ENCODE measurements at regions not wholly inside any gene's neighbourhood (a gene's known extent, or its start where the extent isn't known, plus 50 kb on each side); places are given as distances from the start of the nearest gene placed in this dataset.

DNA sequence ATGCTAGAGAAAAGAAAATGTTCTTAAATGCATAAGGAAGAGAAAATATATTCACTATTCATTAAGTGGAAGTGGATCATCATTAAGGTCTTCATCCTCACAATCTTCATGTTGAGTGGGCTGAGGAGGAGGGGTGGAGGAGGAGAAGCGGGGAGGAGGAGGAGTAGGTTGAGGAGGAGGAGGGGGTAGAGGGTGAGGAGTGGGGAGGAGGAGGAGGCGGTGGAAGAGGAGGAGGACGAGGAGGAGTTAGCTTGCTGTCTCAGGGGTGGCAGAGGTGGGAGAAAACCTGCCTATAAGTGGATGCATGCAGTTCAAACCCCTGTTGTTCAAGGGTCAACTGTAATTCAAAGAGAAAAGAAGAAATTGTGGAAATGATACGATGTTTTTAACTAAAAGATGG lies 71.6 kb downstream of the MYEOV start:
- DNase-seq (ENCODE audit: low spot score) = peak; percentile 25

DNA sequence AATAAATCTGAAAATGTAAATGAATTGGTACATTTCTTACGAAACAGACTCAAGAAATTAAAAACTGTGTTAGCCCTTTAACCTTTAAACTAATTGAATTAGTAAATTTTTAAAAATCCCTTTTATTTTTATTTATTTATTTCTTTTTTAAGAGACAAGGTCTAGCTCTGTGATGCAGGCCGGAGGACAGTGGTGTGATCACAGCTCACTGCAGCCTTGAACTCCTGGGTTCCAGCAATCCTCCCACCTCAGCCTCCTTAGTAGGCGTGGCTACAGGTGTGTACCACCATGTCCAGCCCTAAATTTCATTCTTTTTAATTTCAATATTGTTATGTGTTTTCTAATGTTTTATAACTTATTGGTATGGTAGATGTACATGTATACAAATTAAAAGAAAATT lies 72.6 kb downstream of the MYEOV start:
- DNase-seq (ENCODE audit: low spot score) = no peak

- peak; percentile 20 for DNase-seq (ENCODE audit: low spot score)
Observed at GRCh38 chr11:69367211-69367964, 73.4 kb downstream of the MYEOV start.

GRCh38 chr11:69368119-69368880 lies 74.3 kb downstream of the MYEOV start:
- peak; percentile 32 for DNase-seq (ENCODE audit: low spot score)

- DNase-seq (ENCODE audit: low spot score) = peak; percentile 17
Observed at GRCh38 chr11:69369210-69369825, 75.4 kb downstream of the MYEOV start.

DNA sequence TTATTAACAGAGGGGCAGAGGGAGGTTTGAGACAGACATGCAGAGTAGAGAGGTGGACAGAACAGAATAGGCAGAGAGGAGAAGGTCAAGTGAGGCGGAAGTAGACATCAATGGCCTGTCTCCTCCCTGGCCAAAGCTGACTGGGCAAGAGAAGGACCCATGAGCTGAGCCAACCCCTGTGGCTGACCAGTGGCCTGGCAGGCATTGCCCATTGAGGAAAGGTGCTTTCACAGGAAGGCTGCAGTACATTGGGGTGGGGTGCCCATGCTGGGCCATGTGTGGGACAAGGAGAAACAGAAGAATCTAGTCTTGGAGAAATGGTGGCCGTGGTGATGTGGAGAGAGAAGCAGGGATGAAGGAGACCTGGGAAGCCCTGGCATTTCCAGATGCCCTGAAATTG lies 76.0 kb downstream of the MYEOV start:
- DNase-seq (ENCODE audit: low spot score) = peak; percentile 27

DNA sequence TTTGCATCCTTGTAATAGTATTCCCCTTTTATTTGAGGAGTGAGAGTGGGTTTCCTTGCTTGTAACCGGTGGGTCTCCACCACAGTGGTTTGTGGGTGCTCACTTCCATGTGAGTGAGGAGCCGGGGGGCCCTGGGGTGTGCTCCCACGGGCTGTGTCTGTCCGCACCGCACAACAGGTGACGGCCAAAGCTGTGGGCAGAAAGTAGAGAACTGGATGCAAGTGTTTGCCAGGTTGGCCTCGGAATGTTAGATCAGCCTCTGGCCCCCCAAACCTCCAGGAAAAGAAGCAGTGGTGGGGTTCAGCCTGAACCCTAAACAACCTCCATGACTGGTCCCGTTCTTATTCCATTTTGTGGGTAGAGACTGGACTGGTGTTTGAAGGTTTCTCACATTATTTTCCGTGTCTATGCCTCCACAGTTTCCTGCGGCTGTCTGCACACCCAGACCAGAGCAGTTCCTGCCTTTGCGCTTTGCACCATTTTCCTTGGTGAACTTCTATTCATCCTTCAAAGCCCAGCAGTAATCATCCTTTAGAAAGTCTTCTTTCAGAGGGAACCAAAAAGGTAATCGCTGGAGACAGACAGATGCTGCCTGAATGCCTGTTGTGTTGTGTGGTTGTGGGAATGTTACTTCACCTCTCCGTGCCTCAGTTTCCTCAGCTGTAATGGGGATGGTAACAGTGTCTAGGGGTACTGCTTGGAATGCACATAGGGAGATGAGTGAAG lies 77.2 kb downstream of the MYEOV start:
- peak; percentile 24 for DNase-seq (ENCODE audit: low spot score)

DNA sequence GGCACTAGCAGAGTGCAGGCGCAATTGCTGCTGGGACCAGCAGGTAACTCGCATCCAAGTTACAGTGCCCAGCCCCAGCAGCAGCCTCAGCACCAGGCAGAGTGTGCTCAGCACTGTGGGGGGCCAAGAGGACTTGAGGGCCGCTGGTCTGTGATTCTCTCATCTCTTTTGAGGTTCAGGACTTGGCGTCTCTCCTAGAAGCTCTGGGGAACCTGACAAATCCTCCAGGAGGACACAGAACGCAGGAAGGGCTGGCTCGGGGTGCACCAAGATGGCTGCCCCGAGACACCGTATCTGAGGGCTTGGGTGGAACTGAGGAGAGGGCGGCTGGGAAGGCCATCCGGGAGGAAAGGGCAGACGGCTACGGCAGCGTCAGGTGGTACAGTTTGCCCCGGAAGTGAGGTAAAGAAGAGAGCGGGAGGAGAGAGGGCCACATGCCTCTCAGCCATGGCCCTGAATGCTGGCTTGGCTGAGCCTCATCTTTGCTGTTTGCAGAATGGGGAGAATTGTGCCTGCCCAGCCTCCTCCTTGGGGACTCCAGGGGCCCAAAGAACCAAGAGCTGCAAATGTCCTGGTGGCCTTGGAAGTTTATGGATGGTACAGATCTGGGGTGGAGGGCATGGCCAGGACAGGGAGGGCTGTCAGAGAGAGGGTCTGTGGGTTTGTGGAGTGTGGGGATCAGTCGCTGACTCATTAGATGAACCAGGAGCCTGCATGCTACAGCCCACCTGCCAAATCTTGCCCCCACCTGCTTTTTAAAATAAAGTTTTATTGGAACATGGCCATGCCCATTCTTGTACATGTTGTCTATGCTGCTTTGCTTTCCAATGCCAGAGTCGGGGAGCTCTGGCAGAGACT lies 78.0 kb downstream of the MYEOV start:
- DNase-seq (ENCODE audit: low spot score) = peak; percentile 37

DNA sequence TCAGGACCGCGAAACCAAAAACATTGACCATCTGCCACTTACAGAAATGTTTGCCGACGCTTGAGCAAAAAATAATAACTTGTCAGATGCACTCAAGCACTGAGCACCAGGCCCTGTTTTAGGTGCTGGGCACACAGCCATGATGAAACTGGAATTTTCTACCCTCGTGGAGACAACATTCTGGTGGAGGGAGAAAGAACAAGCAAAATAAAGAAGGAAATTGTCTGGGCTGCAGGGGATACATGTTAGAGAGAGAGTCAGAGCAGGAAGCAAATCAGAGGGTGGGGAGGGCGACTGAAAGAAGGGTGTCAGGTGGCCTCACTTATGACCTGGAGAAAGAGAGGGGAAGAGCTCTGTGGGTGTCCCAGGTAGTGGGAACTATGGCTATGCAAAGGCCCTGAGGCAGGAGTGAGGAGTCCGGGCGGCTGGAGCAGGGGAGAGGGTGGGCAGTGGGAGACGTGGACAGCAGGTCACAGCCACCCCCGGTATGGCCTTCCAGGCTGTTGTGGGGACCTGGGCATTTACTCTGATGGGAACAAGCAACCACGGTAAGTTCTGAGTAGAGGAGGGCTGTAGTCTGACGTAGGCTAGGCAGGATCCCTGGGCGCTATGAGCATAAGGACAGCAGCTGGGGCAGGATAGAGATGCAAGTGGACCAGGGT lies 78.8 kb downstream of the MYEOV start:
- DNase-seq (ENCODE audit: low spot score) = peak; percentile 34

DNA sequence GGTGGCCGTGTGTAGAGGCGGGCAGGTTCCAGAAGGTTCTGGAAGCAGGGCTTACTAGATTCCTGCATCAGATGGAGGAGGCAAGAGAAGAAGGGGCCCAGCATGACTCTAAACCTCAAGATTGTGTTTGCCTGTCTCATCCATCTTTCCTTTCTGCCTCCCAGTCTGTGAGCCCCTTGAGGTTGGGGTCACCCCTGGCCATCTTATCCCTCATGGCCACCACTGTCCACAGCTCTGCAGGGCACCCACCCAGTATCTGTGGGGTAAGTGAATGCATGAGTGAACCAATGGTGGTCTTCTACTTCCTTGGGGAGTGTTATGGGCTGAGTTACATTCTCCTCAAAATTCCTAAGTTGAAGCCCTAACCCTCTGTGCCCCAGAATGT lies 79.3 kb downstream of the MYEOV start:
- no peak for DNase-seq (ENCODE audit: low spot score)

GRCh38 chr11:69374110-69374945 lies 80.4 kb downstream of the MYEOV start:
- DNase-seq (ENCODE audit: low spot score) = peak; percentile 37

GRCh38 chr11:69374946-69375310 lies 81.0 kb downstream of the MYEOV start:
- no peak for DNase-seq (ENCODE audit: low spot score)

DNA sequence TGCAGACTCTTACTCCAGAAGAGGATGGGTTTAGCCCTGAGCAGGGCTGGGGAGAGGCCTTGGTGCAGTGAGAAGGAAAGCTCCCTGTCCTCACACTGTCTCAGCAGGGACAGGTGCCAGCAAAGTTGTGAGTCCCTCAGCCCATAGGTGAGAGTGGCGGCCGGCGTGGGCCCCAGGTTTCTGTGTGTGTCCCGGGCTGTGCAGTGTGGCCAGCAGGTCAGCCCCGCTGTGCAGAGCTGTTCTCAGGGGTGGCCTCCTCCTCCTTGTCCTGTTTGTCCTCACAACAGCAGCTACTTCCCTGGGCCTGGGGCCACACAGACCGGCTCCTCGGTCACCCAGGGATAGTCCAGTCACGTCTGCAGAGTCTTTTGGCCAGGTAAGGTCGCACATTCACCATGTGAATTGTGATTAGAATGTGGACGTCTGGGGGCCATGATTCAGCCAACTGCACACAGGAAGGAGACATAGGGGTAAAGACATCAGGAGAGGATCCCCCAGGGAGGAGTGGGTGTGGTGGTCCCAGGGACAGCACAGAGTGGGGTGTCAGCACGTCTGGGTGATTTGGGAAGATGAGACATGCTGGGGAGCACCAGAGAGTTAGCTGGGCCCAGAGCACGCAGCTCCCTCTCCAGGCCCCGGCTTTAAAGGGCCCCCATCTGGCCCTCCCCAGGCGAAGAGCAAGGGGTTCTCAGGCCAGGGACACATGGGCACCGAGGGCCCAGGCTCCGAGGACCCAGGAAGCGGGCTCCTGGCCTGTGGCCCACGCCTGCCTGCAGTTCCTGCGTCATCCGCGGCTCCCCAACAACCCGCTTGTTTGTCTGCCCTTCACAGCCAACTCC lies 81.6 kb downstream of the MYEOV start:
- peak; percentile 36 for DNase-seq (ENCODE audit: low spot score)

- no peak for DNase-seq (ENCODE audit: low spot score)
Observed at GRCh38 chr11:69376155-69377028, 82.4 kb downstream of the MYEOV start.

GRCh38 chr11:69377029-69377952 lies 83.3 kb downstream of the MYEOV start:
- DNase-seq (ENCODE audit: low spot score) = no peak

DNA sequence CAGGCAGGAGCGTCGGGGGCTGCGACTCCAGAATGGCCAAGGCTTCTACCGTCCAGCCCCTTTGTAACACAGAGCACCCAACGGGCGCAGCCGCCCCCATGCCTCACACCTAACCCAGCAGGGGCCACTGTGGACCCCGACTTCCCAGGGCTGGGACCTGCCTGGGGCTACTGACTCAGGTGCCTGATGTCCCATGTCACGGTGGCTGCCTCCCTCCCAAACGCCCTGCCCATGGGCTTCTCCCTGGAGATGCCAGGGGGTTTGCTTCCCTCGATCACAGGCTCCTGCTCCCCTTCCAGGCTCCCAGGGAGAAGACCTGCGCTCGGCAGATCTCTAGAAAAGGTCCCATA lies 84.0 kb downstream of the MYEOV start:
- DNase-seq (ENCODE audit: low spot score) = no peak
